HG02943 (cell line): ENCODE measurements at regions not wholly inside any gene's neighbourhood (a gene's known extent, or its start where the extent isn't known, plus 50 kb on each side); places are given as distances from the start of the nearest gene placed in this dataset.

Experiments used
- ATAC-seq: cut with Tn5 transposase; IDR thresholded peaks from one replicate; pipeline ENCODE4 v1.9.1; 2021; ENCODE audit warnings: mild to moderate bottlenecking, low read depth, moderate library complexity; ENCODE audit not compliant: unreplicated experiment

DNA sequence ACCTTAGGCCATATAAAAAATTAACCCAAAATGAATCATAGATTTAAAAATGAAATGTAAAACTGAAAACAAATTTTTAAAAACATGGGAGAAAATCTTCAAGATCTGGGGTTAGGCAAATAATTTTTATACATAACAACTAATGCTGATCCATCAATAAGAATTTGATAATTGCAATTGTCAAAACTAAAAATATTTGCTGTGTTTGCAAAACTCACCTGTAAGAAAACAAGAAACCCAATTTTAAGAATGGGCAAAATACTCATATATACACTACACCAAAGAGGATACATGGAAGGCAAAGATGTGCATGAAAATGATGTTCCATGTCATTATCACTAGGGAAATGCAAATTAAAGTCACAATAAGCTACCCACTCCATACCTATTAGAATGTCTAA lies 194.8 kb upstream of the NRP1 start:
- no peak for ATAC-seq

DNA sequence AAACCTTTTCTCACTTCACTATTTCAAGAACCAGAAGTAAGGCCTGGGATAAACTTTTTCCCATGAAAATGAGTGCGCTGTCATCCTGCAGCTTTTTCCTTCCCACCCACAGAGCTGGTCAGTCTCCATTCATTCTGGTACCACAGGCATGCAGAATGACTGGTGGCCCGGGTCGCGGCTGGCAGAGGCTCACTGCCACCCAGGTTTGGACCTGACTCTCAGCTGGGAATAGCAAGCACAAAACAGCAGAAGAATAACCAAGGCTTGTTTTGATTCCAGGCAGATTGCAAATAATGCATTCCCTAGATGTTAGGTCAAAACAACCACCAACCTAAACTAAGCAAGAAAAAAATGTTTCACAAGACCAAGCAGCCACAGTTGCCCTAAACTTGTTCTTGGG lies 190.5 kb upstream of the NRP1 start:
- no peak for ATAC-seq

DNA sequence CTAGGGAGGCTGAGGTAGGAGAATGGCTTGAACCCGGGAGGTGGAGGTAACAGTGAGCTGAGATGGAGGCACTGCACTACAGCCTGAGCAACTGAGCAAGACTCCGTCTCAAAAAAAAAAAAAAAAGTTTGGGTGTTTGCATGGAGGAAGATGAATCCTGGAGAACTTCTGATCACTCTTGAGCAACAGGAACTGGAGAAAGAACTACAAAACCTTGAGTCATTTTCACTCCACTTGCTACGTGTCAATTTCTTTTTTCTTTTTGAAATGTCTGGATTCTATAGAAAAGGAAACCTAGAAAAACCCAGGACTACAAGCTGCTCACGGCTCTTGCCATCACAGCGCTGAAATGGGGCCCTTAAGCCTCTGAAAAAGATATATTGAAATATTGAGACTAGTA lies 189.6 kb upstream of the NRP1 start:
- ATAC-seq, result no peak

DNA sequence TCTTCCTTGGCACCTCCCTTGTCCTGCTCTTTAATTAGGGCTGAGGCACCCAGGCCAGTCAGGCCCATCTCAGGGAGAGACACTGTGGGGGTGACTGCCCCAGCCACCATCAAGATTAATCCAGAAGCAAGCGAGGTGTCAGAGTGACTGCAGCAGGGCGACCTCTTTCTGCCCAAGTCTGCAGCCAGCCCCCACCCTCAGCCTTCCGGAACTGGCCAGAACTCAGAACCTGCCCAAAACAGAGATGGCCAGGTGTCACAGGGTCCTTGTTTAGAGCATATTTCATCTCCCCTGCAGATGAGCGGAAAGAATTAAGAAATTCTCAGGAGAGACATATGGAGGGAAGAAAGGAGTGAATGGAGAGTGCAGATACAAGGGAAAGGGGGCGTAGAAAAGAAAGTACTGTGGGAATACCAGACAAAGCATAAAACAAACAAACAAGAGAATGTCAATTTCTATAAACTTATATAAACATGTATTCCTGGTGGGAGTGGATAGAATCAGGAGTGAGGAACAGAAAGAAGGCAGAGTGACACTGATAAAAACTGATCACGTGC lies 188.8 kb upstream of the NRP1 start:
- no peak for ATAC-seq

DNA sequence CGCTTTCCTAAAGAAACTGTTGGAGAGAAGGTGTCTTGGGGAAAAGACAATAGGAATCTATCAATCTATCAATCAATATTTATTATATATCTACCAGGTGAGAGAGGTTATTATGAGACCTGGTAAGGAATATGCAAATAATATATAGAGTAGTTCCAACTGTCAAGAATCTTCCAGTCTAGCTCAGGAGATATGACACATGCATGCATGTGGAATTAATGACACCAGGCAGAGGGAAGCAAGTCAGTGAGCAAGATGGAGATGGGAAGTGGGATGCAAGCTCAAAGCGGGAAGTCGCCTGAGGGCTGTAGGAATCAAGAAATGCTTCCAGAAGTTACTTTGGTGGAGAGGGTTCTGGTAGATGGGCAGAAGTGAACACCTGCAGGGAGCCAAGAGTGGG lies 187.4 kb upstream of the NRP1 start:
- no peak for ATAC-seq

DNA sequence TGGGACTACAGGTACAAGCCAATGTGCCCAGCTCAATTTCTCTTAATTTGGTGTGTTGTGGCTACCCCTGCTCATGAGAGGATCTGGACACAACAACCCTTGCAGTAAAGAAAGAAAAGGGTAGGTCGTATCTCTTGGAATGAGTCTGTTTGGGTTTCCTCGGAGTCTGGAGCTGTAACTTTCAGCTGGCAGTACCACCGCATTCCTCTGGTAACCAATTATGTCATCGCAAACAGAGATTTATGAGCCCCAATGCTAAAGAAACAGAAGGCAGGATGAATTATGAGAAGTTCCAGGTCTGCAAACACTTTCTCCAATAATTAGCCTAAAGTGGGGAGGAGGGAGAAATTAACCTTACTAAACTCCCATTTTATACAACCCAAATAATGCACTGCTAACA lies 186.6 kb upstream of the NRP1 start:
- ATAC-seq, result no peak

DNA sequence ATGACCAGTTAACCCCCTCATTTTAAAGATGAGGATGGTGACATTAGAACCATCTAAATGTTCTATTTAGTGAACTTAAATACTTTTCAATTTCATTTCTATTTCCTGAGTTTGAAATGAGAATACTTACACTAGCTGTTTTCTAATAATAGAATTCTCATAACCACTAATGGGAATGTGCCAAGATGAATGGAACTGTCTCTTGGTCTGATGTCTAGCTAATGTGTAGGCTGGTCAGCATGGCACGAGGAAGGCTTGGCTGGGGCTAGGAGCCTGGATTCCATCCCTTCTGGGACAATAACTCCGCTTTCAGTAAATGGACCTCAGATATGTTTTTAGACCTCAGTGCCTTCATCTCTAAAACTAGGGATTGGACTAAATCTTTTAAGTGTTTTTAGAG lies 185.8 kb upstream of the NRP1 start:
- no peak for ATAC-seq

DNA sequence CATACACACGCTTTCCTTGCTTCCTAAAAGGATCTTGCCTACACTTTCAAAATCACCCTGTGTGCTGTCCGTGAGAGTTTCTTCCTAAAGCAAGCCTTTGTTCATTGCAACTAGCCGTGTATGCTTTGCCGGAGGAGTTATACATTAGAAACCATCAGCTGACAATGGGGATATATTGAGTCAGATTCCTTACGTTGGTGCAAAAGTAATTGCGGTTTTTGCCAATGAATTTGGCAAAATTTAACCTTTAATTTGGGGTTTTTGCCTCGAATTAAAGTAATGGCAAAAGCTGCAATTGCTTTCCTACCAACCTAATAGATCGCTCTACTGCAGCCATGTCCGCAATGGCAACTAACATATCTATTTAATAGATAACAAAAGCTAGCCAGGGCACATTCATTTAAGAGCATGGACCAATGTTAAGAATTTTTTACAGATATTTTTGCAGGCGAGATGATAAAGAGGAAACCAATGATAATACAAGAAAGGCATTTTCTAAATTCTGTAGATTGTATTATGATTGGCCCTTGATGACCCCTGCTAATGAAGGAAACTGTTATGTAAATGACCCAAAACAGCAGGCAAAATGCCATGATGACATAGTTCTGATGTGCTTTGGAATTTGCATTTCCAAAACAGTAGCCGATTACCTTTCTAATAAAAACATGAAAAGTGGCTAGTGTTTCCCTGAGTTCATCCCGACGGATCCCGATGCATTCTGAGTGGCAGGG lies 184.8 kb upstream of the NRP1 start:
- ATAC-seq, result no peak

DNA sequence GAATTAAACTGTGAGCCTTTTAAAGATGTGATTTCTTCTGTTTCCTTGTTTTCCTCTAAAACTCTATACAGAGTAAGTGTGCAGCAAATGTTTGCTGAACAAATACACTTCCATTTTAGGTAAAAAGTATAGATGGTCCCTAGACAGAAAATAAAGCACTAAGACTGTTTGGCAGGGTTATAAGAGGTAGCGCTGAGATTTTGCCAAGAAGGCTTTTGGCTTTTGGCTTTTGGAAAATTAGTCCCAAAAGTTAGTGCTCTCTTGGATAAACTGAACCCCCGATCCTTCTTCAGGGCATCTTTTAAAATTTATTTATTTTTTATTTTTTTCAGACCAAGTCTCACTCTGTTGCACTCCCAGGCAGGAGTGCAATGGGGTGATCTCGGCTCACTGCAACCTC lies 175.7 kb upstream of the NRP1 start:
- ATAC-seq, result no peak

DNA sequence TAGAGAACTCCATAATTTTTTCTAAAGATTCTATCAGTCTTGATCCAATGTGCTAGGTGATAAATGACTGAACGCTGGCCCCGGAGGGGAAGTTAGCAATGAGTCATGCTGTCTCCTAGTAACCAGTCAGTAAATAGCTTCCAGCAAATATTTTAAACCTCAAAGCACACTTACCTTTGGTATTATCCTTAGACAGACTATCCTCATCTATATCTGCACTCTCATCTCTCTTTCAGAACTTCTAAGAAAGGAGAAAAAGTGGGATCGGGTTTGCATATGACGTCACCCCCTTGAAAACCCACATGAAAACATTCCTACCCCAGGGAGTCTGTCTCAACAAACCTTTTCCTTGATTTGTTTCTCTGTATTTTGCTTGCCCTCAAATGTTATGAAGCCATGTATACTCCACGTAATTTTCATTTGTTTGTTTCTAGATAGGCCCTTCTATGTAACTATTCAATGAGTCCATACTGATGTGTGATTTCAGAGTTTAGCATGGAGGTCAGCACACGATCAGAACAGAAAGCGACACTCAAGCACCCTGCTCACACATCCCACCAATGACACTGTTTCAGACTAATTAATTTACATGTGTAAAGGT lies 174.9 kb upstream of the NRP1 start:
- ATAC-seq, result no peak

DNA sequence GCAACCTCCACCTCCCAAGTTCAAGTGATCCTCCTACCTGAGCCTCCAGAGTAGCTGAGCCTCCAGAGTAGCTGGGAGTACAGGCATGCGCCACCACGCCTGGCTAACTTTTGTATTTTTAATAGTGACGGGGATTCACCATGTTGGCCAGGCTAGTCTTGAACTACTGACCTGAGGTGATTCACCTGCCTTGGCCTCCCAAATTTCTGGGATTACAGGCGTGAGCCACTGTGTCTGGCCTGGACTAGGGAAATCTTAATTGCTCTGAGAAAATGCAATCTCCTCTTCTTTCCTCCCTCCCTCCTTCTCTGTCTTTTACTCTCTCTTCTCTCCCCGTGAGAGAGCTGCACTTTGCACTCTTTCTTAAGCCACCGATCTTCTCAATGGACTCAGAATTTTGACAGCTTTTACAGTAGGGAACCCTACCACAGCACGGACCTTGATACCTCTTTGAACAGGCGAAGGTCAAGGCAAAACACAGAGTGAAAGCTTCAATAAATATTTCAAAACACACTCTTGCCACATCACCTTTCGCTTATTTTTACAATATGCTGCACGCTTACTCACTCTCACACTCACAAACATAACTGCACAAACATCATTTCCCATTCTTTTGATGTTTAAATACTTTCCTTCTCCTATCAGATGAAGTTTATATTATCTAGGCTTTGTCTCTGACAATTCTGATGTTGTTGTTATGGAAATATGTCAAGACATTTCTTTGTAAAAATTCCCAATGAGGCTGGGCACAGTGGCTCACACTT lies 173.4 kb upstream of the NRP1 start:
- no peak for ATAC-seq

DNA sequence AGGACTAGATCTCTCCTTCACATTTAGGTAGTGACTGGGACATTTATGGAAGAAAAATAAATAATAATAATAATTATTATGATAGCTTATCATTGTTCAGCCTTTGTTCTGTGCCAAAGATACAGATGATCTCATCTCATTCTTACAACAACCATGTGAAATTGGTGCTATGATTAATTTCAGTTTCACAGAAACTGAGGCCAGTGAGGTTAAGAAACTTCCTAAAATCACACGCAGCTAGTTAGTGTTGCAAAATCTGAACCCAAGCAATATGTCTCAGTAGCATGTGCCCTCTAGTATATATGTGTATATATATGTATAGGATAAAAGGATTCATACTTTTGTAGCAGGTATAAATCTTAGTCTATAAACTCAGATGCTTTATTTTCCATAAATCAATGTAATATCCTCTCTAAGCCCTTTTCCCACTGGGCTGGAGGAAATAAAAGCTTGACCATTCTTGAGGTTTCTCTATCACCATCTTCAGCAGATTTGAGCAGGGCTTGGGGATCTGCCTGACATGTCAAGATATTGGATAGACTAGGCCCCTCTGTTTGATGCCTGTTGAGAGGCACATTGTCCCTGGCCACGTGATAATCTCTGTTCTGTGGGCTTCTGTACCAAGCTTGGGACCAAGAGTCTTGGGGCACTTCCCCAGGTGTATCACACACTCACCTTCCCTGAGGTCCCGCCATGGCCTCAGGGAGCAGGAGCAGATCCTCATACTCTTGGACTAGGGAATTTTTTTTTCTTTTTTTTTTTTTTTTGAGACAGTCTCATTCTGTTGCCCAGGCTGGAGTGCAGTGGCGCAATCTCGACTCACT lies 172.6 kb upstream of the NRP1 start:
- ATAC-seq, result peak; percentile 71

DNA sequence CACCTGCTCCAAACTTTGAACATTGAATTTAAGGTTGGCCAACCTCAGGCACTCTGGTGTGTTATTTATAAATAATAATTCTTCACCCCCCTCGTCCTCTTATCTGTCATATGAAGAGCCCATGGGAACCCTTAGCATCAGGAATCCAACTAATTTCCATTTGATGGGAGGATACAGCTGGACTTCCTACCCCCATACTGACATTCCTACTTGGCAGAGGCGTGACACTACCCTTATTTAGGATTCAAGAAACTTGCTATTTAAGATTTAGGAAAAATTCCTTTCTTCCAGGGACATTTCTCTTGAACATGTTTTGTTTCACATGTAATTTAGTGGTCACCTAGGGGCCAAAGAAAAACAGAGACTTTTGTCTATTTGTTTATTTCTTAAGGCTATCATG lies 171.9 kb upstream of the NRP1 start:
- ATAC-seq, result no peak

DNA sequence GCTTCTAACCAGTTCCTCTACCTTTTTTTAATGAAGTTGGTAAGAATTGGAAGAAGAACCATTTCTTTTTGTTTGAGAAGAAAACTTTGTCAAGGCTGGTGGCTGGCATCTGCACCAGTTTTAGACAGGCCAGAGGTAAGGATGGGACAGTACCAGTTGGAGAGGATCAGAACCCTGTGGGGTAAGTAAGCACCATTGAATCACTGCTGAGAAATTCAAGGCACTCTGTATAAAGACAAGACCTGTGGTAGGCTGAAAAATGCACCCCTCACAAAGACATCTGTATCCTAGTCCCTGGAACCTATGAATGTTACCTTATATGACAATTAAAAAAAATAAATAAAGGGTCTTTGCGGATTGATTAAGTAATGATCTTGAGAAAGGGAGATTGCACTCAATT lies 166.7 kb upstream of the NRP1 start:
- ATAC-seq, result no peak

DNA sequence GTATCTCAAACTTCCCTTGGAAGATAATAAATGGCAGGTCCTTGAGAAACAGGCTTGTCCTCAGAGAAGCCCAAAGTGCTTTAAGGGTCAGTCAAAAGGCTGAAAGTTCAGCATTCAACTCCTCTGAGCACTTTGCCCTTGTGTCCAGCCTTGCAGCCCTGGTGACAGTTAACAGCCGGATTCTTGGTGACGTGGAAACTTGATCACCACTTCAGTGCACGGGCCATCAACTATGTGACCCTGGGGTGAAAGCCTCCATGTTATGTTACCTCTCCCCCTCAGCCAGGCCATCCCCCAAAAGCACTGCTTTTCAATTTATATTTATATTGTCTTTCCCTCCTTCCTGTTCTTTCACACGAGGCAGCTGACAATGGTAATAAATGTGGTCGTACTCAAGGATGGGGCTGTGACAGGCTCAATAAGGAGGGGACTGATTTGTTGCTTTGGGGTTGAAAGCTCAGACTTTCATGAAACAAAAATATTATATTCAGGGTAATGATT lies 164.0 kb upstream of the NRP1 start:
- ATAC-seq, result no peak

DNA sequence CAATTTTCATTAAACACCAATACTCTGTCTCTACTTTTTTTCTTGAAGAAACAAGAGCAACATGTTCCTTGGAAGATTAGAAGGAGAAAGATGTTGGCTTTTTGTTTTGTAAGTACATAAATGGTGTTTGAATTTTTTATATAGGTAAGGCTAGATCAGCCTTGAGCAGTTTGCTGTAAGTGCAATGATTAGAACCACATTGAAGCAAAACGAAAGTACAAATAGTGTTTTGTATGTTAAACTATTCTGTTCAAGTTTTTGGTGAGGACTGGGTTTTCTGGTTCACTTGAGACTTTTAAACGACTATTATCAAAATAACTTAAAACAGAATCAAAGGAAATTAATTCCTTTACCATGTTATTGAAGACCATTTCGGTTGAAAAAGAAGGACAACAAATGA lies 162.9 kb upstream of the NRP1 start:
- ATAC-seq, result no peak

DNA sequence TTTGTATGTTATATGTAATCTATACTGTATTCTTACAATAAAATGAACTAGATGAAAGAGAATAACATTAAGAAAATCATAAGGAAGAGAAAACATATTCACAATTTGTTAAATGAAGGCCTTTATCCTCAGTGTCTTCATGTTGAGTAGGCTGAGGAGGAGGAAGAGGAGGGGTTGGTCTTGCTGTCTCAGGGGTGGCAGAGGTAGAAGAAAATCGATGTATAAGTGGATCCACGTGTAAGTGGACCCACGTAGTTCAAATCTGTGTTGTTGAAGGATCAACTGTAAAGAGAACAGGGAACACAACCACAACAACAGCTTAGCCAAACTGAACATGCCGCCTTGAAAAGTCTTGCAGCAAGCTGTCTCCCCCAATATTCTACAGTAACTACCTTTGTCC lies 161.6 kb upstream of the NRP1 start:
- ATAC-seq, result no peak

DNA sequence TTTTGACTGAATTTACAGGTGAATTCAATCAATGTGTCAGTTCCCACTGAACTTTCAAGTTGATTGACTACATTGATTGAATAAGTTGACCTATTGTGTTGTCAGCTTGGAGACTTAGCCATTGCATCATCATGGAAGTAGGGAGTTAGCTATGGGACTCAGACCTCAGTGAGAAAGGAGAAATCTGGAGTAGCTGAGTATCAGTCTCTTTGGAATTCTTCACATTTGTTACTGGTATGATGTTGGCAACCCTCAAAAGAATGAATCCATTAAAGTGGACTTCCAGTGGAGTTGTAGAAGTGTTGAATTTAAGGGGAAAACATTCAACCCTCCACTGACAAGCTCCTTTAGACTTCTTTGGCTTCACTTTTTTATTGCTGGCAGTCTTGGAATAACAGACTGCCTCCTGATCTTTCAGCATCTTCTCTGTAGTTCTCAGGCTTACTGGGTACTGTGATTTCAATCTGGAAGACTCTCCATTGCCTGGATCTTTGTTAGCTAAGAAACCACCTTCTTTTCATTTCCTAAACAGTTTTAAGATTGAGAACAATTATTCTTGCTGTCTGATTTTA lies 160.3 kb upstream of the NRP1 start:
- no peak for ATAC-seq

DNA sequence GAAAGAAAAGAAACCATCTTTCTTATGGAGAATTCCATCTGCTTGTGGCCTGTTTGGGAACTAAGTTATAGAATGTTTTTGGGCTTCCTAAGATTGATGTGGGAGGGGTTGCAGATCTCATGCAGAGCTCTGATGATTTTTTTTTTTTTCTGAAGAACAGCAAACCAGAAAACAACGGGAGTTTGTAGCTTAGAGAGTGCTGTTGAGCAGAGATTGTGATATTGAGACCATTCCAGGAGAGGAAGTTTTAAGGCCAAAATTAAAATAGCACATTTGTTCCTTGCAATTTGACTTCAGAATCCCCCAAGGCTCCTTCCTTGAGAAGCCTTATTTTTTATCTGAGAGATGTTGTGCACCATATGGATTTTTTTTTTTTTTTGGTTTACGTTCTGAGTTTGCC lies 159.5 kb upstream of the NRP1 start:
- ATAC-seq, result no peak

DNA sequence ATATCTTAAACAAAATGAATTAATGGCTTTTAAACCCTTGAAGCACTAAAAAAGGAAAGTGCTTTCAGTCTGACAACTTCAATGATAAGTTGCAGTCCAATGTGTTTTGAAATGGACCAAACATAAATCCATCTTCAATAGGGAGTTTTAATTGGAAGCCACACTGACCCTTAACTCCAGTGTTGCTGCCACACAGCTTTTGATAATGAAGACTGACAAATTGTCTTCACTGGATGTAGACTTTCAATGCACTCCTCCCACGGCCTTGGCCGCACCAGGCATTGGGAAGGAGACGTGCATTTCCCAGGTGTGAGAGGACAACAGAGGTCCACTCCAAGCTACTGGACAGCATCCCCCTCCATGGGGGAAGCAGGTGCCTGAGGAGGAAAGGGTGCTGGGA lies 159.0 kb upstream of the NRP1 start:
- no peak for ATAC-seq
